HepG2 (cell line): ENCODE measurements at regions not wholly inside any gene's neighbourhood (a gene's known extent, or its start where the extent isn't known, plus 50 kb on each side); places are given as distances from the start of the nearest gene placed in this dataset.

ENCODE experiments used
- DMTF1 ChIP-seq: sonication (generic); formaldehyde crosslinking; IDR thresholded peaks from 2 replicates; pipeline ENCODE4 v1.4.0; 2020; ENCODE audit warnings: mild to moderate bottlenecking, missing genetic modification reagents
- LCORL ChIP-seq, 2 experiments: fragments of 450-650 bp in 1 of 2; sonication (generic) in 1 of 2; formaldehyde crosslinking in 1 of 2; IDR thresholded peaks; 2 replicates each; pipeline versions ENCODE4 v1.5.0 to v1.6.1; 2017 to 2020; ENCODE audit warnings: antibody characterized with exemption in 1 of 2, missing genetic modification reagents in 1 of 2
- MTA3 ChIP-seq: sonication (generic); formaldehyde crosslinking; IDR thresholded peaks from 2 replicates; pipeline ENCODE4 v1.4.0; 2020; ENCODE audit warnings: missing genetic modification reagents
- RFXANK ChIP-seq: IDR thresholded peaks from 2 replicates; pipeline ENCODE4 v1.6.1; 2016
- SP1 ChIP-seq, 2 experiments: fragments of 450-650 bp in 1 of 2; sonication (generic) in 1 of 2; formaldehyde crosslinking in 1 of 2; IDR thresholded peaks; 2 replicates each; pipeline versions ENCODE4 v1.4.0 to v1.6.1; 2016 to 2020; ENCODE audit warnings: missing genetic modification reagents in 1 of 2
- THYN1 ChIP-seq: sonication (generic); formaldehyde crosslinking; IDR thresholded peaks from 2 replicates; pipeline ENCODE4 v1.8.1; 2023; ENCODE audit warnings: low read depth, mild to moderate bottlenecking, moderate library complexity, missing genetic modification reagents, borderline replicate concordance
- ZNF407 ChIP-seq: sonication (generic); formaldehyde crosslinking; IDR thresholded peaks from one replicate; pipeline ENCODE4 v1.5.1; 2020; ENCODE audit warnings: mild to moderate bottlenecking, missing genetic modification reagents; ENCODE audit errors: not compliant biosample characterization
- ZNF639 ChIP-seq: conservative IDR thresholded peaks from 2 replicates; pipeline ENCODE4 v1.6.1; 2018; ENCODE audit warnings: missing genetic modification reagents

- TF ChIP-seq ZNF407, result no peak
- no peak for TF ChIP-seq SP1 (IDR thresholded peaks at IDR 0.05)
- no peak for TF ChIP-seq SP1 (CRISPR knock-in tag; IDR thresholded peaks at IDR 0.05)
- no peak for TF ChIP-seq ZNF639 (CRISPR knock-in tag)
- no peak for TF ChIP-seq DMTF1 (CRISPR knock-in tag)
- TF ChIP-seq LCORL (IDR thresholded peaks at IDR 0.05), result no peak
- no peak for TF ChIP-seq LCORL (CRISPR knock-in tag; IDR thresholded peaks at IDR 0.05)
- TF ChIP-seq RFXANK (CRISPR knock-in tag), result no peak
- TF ChIP-seq THYN1, result no peak
- TF ChIP-seq MTA3 (CRISPR knock-in tag), result no peak
Measured at GRCh38 chr9:22649384-22649783, 202.8 kb downstream of the DMRTA1 start (continued).
